ENCODE measurements at regions not wholly inside any gene's neighbourhood (a gene's known extent, or its start where the extent isn't known, plus 50 kb on each side); places are given as distances from the start of the nearest gene placed in this dataset.
"Not testable (repeated sequence)": the region's sequence is repeated elsewhere in the genome, so short reads cannot be mapped to it uniquely, and the experiment has no call there.

- intact Hi-C loops (cut with DNase I) = no loop called here
- no peaks in the 10 kb centered on the region for H3K9me3 ChIP-seq (ENCODE audit: control insufficient read depth, low read length)
- ATAC-seq (ENCODE audit: low FRiP score) = no peak
- DNase-seq = no peak
- H3K27ac ChIP-seq (ENCODE audit: low read depth in 1 of 2, low read length in 2 of 2) = no peak overlapping the region
- no peaks in the 10 kb centered on the region for H3K36me3 ChIP-seq (ENCODE audit: control insufficient read depth in 1 of 2, insufficient read depth in 2 of 2, low read length in 1 of 2)
- H3K27me3 ChIP-seq (ENCODE audit: control insufficient read depth in 1 of 2, insufficient read depth in 2 of 2, low read length in 1 of 2) = no peaks in the 10 kb centered on the region
- peaks cover 0 to 2% of the 10 kb centered on the region in 2 donors for H3K4me1 ChIP-seq (ENCODE audit: control insufficient read depth in 1 of 2, insufficient read depth in 2 of 2, low read length in 2 of 2)
- H3K4me3 ChIP-seq (ENCODE audit: low read length in 2 of 2) = no peak overlapping the region
Measured at GRCh38 chr13:50509167-50509566, 334.3 kb downstream of the DLEU7 start.

GRCh38 chr13:50509771-50510441 lies 333.6 kb downstream of the DLEU7 start:
- no peaks in the 10 kb centered on the region for H3K36me3 ChIP-seq (ENCODE audit: control insufficient read depth in 1 of 2, insufficient read depth in 2 of 2, low read length in 1 of 2)
- intact Hi-C loops (cut with DNase I) = no loop called here
- H3K4me1 ChIP-seq (ENCODE audit: control insufficient read depth in 1 of 2, insufficient read depth in 2 of 2, low read length in 2 of 2) = peaks cover 0 to 2% of the 10 kb centered on the region in 2 donors
- no peaks in the 10 kb centered on the region for H3K9me3 ChIP-seq (ENCODE audit: control insufficient read depth, low read length)
- DNase-seq = no peak
- H3K27ac ChIP-seq (ENCODE audit: low read depth in 1 of 2, low read length in 2 of 2) = no peak overlapping the region
- 95 to 96% methylated on average over 2 of the region's 2 CpGs for WGBS, 2 donors
- no peak overlapping the region for H3K4me3 ChIP-seq (ENCODE audit: low read length in 2 of 2)
- no peaks in the 10 kb centered on the region for H3K27me3 ChIP-seq (ENCODE audit: control insufficient read depth in 1 of 2, insufficient read depth in 2 of 2, low read length in 1 of 2)
- no peak for ATAC-seq (ENCODE audit: low FRiP score)

GRCh38 chr13:50510885-50511545 lies 332.5 kb downstream of the DLEU7 start:
- H3K27me3 ChIP-seq (ENCODE audit: control insufficient read depth in 1 of 2, insufficient read depth in 2 of 2, low read length in 1 of 2); H3K4me1 ChIP-seq (ENCODE audit: control insufficient read depth in 1 of 2, insufficient read depth in 2 of 2, low read length in 2 of 2); intact Hi-C loops (cut with DNase I); ATAC-seq (ENCODE audit: low FRiP score); H3K36me3 ChIP-seq (ENCODE audit: control insufficient read depth in 1 of 2, insufficient read depth in 2 of 2, low read length in 1 of 2); H3K9me3 ChIP-seq (ENCODE audit: control insufficient read depth, low read length); H3K4me3 ChIP-seq (ENCODE audit: low read length in 2 of 2); DNase-seq; H3K27ac ChIP-seq (ENCODE audit: low read depth in 1 of 2, low read length in 2 of 2): not testable (repeated sequence)
- 0 to 1% methylated on average over 1 of the region's 1 CpG for WGBS, 2 donors

- H3K4me3 ChIP-seq (ENCODE audit: low read length in 2 of 2) = peak overlapping the region in 1 of 2 donors; percentile 27
- DNase-seq (no peak), ATAC-seq (ENCODE audit: low FRiP score) (peak; percentile 22)
- peaks cover 0 to 2% of the 10 kb centered on the region in 2 donors for H3K4me1 ChIP-seq (ENCODE audit: control insufficient read depth in 1 of 2, insufficient read depth in 2 of 2, low read length in 2 of 2)
- intact Hi-C loops (cut with DNase I) = no loop called here
- no peaks in the 10 kb centered on the region for H3K9me3 ChIP-seq (ENCODE audit: control insufficient read depth, low read length)
- WGBS, 2 donors = 84% methylated on average over 4 of the region's 4 CpGs
- no peaks in the 10 kb centered on the region for H3K27me3 ChIP-seq (ENCODE audit: control insufficient read depth in 1 of 2, insufficient read depth in 2 of 2, low read length in 1 of 2)
- H3K36me3 ChIP-seq (ENCODE audit: control insufficient read depth in 1 of 2, insufficient read depth in 2 of 2, low read length in 1 of 2) = no peaks in the 10 kb centered on the region
- H3K27ac ChIP-seq (ENCODE audit: low read depth in 1 of 2, low read length in 2 of 2) = no peak overlapping the region
Measured at GRCh38 chr13:50511877-50512341, 331.6 kb downstream of the DLEU7 start.

- Histone ChIP-seq H3K27me3 (ENCODE audit: control insufficient read depth in 1 of 2, insufficient read depth in 2 of 2, low read length in 1 of 2) (no peaks in the 10 kb centered on the region), H3K4me1 (ENCODE audit: control insufficient read depth in 1 of 2, insufficient read depth in 2 of 2, low read length in 2 of 2) (peaks cover 0 to 2% of the 10 kb centered on the region in 2 donors), H3K27ac (ENCODE audit: low read depth in 1 of 2, low read length in 2 of 2) (peak overlapping the region; percentile 83 to 85), H3K4me3 (ENCODE audit: low read length in 2 of 2) (peak overlapping the region; percentile 21 to 27), H3K36me3 (ENCODE audit: control insufficient read depth in 1 of 2, insufficient read depth in 2 of 2, low read length in 1 of 2) (no peaks in the 10 kb centered on the region), H3K9me3 (ENCODE audit: control insufficient read depth, low read length) (no peaks in the 10 kb centered on the region)
- ATAC-seq (ENCODE audit: low FRiP score) (peak; percentile 83), DNase-seq (peak; percentile 79)
- intact Hi-C loops (cut with DNase I) = no loop called here
- WGBS, 2 donors = 4% methylated on average over 12 of the region's 12 CpGs
Measured at GRCh38 chr13:50512474-50513299, 330.8 kb downstream of the DLEU7 start.

GRCh38 chr13:50513300-50513877 lies 330.1 kb downstream of the DLEU7 start:
- no peaks in the 10 kb centered on the region for H3K36me3 ChIP-seq (ENCODE audit: control insufficient read depth in 1 of 2, insufficient read depth in 2 of 2, low read length in 1 of 2)
- H3K4me3 ChIP-seq (ENCODE audit: low read length in 2 of 2) = no peak overlapping the region
- H3K9me3 ChIP-seq (ENCODE audit: control insufficient read depth, low read length) = no peaks in the 10 kb centered on the region
- ATAC-seq (ENCODE audit: low FRiP score) = no peak
- no peak for DNase-seq
- H3K27me3 ChIP-seq (ENCODE audit: control insufficient read depth in 1 of 2, insufficient read depth in 2 of 2, low read length in 1 of 2) = no peaks in the 10 kb centered on the region
- intact Hi-C loops (cut with DNase I) = no loop called here
- 11 to 18% methylated on average over 2 of the region's 2 CpGs for WGBS, 2 donors
- H3K4me1 ChIP-seq (ENCODE audit: control insufficient read depth in 1 of 2, insufficient read depth in 2 of 2, low read length in 2 of 2) = peaks cover 0 to 2% of the 10 kb centered on the region in 2 donors
- peak overlapping the region; percentile 57 to 85 for H3K27ac ChIP-seq (ENCODE audit: low read depth in 1 of 2, low read length in 2 of 2)

GRCh38 chr13:50514249-50514648 lies 329.2 kb downstream of the DLEU7 start:
- 95 to 99% methylated on average over 2 of the region's 2 CpGs for WGBS, 2 donors
- no peaks in the 10 kb centered on the region for H3K27me3 ChIP-seq (ENCODE audit: control insufficient read depth in 1 of 2, insufficient read depth in 2 of 2, low read length in 1 of 2)
- DNase-seq = no peak
- no peaks in the 10 kb centered on the region for H3K36me3 ChIP-seq (ENCODE audit: control insufficient read depth in 1 of 2, insufficient read depth in 2 of 2, low read length in 1 of 2)
- H3K27ac ChIP-seq (ENCODE audit: low read depth in 1 of 2, low read length in 2 of 2) = no peak overlapping the region
- H3K4me1 ChIP-seq (ENCODE audit: control insufficient read depth in 1 of 2, insufficient read depth in 2 of 2, low read length in 2 of 2) = peaks cover 0 to 2% of the 10 kb centered on the region in 2 donors
- intact Hi-C loops (cut with DNase I) = no loop called here
- H3K4me3 ChIP-seq (ENCODE audit: low read length in 2 of 2) = no peak overlapping the region
- H3K9me3 ChIP-seq (ENCODE audit: control insufficient read depth, low read length) = no peaks in the 10 kb centered on the region
- ATAC-seq (ENCODE audit: low FRiP score) = no peak

GRCh38 chr13:50518131-50518530 lies 325.4 kb downstream of the DLEU7 start:
- intact Hi-C loops (cut with DNase I) = no loop called here
- no peaks in the 10 kb centered on the region for H3K27me3 ChIP-seq (ENCODE audit: control insufficient read depth in 1 of 2, insufficient read depth in 2 of 2, low read length in 1 of 2)
- no peak for DNase-seq
- H3K27ac ChIP-seq (ENCODE audit: low read depth in 1 of 2, low read length in 2 of 2) = no peak overlapping the region
- H3K4me1 ChIP-seq (ENCODE audit: control insufficient read depth in 1 of 2, insufficient read depth in 2 of 2, low read length in 2 of 2) = peaks cover 0 to 2% of the 10 kb centered on the region in 2 donors
- no peak for ATAC-seq (ENCODE audit: low FRiP score)
- no peaks in the 10 kb centered on the region for H3K36me3 ChIP-seq (ENCODE audit: control insufficient read depth in 1 of 2, insufficient read depth in 2 of 2, low read length in 1 of 2)
- H3K4me3 ChIP-seq (ENCODE audit: low read length in 2 of 2) = no peak overlapping the region
- no peaks in the 10 kb centered on the region for H3K9me3 ChIP-seq (ENCODE audit: control insufficient read depth, low read length)
- 81 to 82% methylated on average over 2 of the region's 2 CpGs for WGBS, 2 donors
